Keratinocyte (primary cell): ENCODE measurements at regions not wholly inside any gene's neighbourhood (a gene's known extent, or its start where the extent isn't known, plus 50 kb on each side); places are given as distances from the start of the nearest gene placed in this dataset.

Experiments used
- EZH2 ChIP-seq: IDR thresholded peaks from one replicate; pipeline ENCODE4 v1.6.1; 2012; ENCODE audit warnings: inconsistent platforms, mild to moderate bottlenecking, low read length, moderate library complexity
- TF ChIP-seq, protein P1 (sequence below), 3 experiments: IDR thresholded peaks in 1 of 3; conservative IDR thresholded peaks in 1 of 3; optimal IDR thresholded peaks in 1 of 3; 2 replicates in 2 of 3; 3 replicates in 1 of 3; pipeline versions ENCODE3 to v1.5.1; 2011; ENCODE audit warnings: low read length in 3 of 3, mild to moderate bottlenecking in 3 of 3, moderate library complexity in 2 of 3, control low read depth in 1 of 3, inconsistent platforms in 1 of 3; ENCODE audit not compliant: insufficient read depth in 2 of 3; ENCODE audit errors: extremely low read depth in 1 of 3

DNA sequence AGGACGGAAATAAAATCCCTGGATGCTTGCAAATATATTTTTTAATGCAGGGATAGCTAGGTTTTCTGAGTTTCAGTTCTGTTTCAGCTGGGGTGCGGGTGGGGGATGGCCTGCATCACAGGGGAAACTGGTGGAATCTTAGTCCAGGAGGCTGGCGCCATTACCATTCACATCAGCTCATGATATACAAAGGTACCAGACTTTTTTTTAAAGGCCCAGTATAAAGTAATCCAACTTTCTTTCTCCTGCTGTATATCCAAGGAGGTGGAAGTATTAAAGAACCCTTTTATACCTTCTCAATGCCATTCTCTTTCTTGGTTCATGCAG, 343.8 kb downstream of the KCNRG start:
- TF ChIP-seq, protein P1, sequence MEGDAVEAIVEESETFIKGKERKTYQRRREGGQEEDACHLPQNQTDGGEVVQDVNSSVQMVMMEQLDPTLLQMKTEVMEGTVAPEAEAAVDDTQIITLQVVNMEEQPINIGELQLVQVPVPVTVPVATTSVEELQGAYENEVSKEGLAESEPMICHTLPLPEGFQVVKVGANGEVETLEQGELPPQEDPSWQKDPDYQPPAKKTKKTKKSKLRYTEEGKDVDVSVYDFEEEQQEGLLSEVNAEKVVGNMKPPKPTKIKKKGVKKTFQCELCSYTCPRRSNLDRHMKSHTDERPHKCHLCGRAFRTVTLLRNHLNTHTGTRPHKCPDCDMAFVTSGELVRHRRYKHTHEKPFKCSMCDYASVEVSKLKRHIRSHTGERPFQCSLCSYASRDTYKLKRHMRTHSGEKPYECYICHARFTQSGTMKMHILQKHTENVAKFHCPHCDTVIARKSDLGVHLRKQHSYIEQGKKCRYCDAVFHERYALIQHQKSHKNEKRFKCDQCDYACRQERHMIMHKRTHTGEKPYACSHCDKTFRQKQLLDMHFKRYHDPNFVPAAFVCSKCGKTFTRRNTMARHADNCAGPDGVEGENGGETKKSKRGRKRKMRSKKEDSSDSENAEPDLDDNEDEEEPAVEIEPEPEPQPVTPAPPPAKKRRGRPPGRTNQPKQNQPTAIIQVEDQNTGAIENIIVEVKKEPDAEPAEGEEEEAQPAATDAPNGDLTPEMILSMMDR (optimal IDR thresholded peaks at IDR 0.05 in 1 of 3, IDR thresholded peaks at IDR 0.05 in 1 of 3, conservative IDR thresholded peaks at IDR 0.05 in 1 of 3; ENCODE audit: extremely low read depth in 1 of 3, insufficient read depth in 2 of 3, low read length in 3 of 3): no peak
- no peak for TF ChIP-seq EZH2
